Neuronal stem cell (in vitro differentiated cells): ENCODE measurements at regions not wholly inside any gene's neighbourhood (a gene's known extent, or its start where the extent isn't known, plus 50 kb on each side); places are given as distances from the start of the nearest gene placed in this dataset.

Source experiments
- DNase-seq: peaks from one replicate; pipeline ENCODE4 v3.0.0-alpha.2; 2013; ENCODE audit warnings: low spot score
- H2AFZ ChIP-seq: one replicate; pipeline ENCODE4 v1.6.1; 2013; ENCODE audit warnings: mild to moderate bottlenecking, low read length, inconsistent platforms
- H2AK5ac ChIP-seq: 2 replicates; pipeline ENCODE4 v1.6.1; 2013; ENCODE audit warnings: low read depth, mild to moderate bottlenecking, inconsistent platforms, low read length, moderate library complexity, mixed read lengths
- H2BK120ac ChIP-seq: 2 replicates; pipeline ENCODE4 v1.6.1; 2013; ENCODE audit warnings: low read depth, mild to moderate bottlenecking, inconsistent platforms, low read length, moderate library complexity, mixed read lengths
- H2BK12ac ChIP-seq: one replicate; pipeline ENCODE4 v1.6.1; 2013; ENCODE audit warnings: low read length, inconsistent platforms
- H2BK15ac ChIP-seq: 2 replicates; pipeline ENCODE4 v1.6.1; 2013; ENCODE audit warnings: mild to moderate bottlenecking, low read length, inconsistent platforms, mixed read lengths
- H2BK5ac ChIP-seq: one replicate; pipeline ENCODE4 v1.6.1; 2013; ENCODE audit warnings: inconsistent platforms, mild to moderate bottlenecking, low read length, moderate library complexity
- H3K14ac ChIP-seq: one replicate; pipeline ENCODE4 v1.6.1; 2013; ENCODE audit warnings: low read length, inconsistent platforms
- H3K18ac ChIP-seq: 2 replicates; pipeline ENCODE4 v1.6.1; 2013; ENCODE audit warnings: low read length, inconsistent platforms
- H3K23ac ChIP-seq: 2 replicates; pipeline ENCODE4 v1.6.1; 2013; ENCODE audit warnings: low read depth, mild to moderate bottlenecking, mixed read lengths, low read length, inconsistent platforms; ENCODE audit not compliant: poor library complexity
- H3K27ac ChIP-seq: replicated peaks from 3 replicates; pipeline ENCODE4 v1.5.1; 2013; ENCODE audit warnings: low read length, inconsistent platforms
- H3K27me3 ChIP-seq, 3 experiments: 2 replicates each; pipeline ENCODE4 v1.6.1; 2013; ENCODE audit warnings: low read length in 3 of 3, mild to moderate bottlenecking in 2 of 3, inconsistent platforms in 1 of 3, low read depth in 1 of 3, mixed read lengths in 1 of 3, moderate library complexity in 1 of 3; ENCODE audit not compliant: control insufficient read depth in 3 of 3, insufficient read depth in 3 of 3
- H3K36me3 ChIP-seq, 2 donors: replicated peaks in 1 of 2; 2 replicates each; pipeline ENCODE4 v1.6.1; 2013; ENCODE audit warnings: low read length in 2 of 2; ENCODE audit not compliant: control insufficient read depth in 2 of 2, insufficient read depth in 2 of 2
- H3K4ac ChIP-seq: 2 replicates; pipeline ENCODE4 v1.6.1; 2013; ENCODE audit warnings: inconsistent platforms, mild to moderate bottlenecking, low read length, moderate library complexity
- H3K4me1 ChIP-seq, 2 donors: 1 replicate in 1 of 2; 2 replicates in 1 of 2; pipeline ENCODE4 v1.6.1; 2013; ENCODE audit warnings: low read length in 2 of 2, low read depth in 1 of 2; ENCODE audit not compliant: control insufficient read depth in 2 of 2, insufficient read depth in 1 of 2
- H3K4me2 ChIP-seq: one replicate; pipeline ENCODE4 v1.6.1; 2013; ENCODE audit warnings: mild to moderate bottlenecking, low read length, inconsistent platforms; ENCODE audit not compliant: insufficient read depth, poor library complexity, severe bottlenecking
- H3K4me3 ChIP-seq, 2 donors: 2 replicates each; pipeline ENCODE4 v1.5.1; 2013; ENCODE audit warnings: low read length in 2 of 2, mild to moderate bottlenecking in 2 of 2, inconsistent platforms in 1 of 2, moderate library complexity in 1 of 2
- H3K79me1 ChIP-seq: one replicate; pipeline ENCODE4 v1.6.1; 2013; ENCODE audit warnings: low read depth, mild to moderate bottlenecking, inconsistent platforms, low read length, moderate library complexity
- H3K9ac ChIP-seq: one replicate; pipeline ENCODE4 v1.6.1; 2013; ENCODE audit warnings: mild to moderate bottlenecking, low read depth, low read length, inconsistent platforms; ENCODE audit not compliant: poor library complexity
- H3K9me3 ChIP-seq, 2 donors: replicated peaks in 1 of 2; 2 replicates each; pipeline versions ENCODE3 to v1.6.1; 2013; ENCODE audit warnings: low read length in 2 of 2, mild to moderate bottlenecking in 2 of 2, inconsistent platforms in 1 of 2, low read depth in 1 of 2, mixed read lengths in 1 of 2, moderate library complexity in 1 of 2; ENCODE audit not compliant: control insufficient read depth in 2 of 2, insufficient read depth in 1 of 2
- H4K8ac ChIP-seq: one replicate; pipeline ENCODE4 v1.6.1; 2013; ENCODE audit warnings: low read depth, mild to moderate bottlenecking, inconsistent platforms, low read length, moderate library complexity
- H4K91ac ChIP-seq: one replicate; pipeline ENCODE4 v1.6.1; 2013; ENCODE audit warnings: low read length, low read depth, mild to moderate bottlenecking, inconsistent platforms; ENCODE audit not compliant: poor library complexity
- WGBS, 2 donors: extraction: QIAGEN DNeasy Blood & Tissue Kit; methylation state at CpG; one replicate each; pipeline ENCODE4 v1.1.7; 2013; ENCODE audit warnings: missing lambda C conversion rate in 2 of 2, mixed read lengths in 1 of 2; ENCODE audit not compliant: insufficient read length in 2 of 2, insufficient replicate concordance in 1 of 2; ENCODE audit errors: extremely low coverage in 2 of 2; 5-methylcytosine and 5-hydroxymethylcytosine counted together

DNA sequence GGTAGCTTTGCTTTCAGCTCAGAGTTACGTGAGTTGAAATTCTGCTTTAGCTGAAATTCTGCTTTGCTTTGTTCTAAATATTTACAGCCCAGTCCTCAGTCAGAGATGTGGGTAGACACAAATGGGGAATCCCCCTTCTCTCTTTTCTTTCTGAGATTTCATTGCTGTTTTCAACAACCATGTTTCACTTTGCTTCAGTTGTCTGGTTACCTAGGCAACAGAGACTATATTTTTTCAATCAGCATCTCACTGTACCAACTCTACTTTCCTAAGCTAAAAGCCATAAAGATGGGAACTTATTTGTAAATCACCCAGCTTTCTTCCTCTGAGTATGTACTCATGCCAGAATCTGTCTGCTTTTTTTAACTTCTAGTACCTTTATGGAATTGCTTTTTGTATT, 509.0 kb downstream of the OLFM4 start:
- DNase-seq = no peak

DNA sequence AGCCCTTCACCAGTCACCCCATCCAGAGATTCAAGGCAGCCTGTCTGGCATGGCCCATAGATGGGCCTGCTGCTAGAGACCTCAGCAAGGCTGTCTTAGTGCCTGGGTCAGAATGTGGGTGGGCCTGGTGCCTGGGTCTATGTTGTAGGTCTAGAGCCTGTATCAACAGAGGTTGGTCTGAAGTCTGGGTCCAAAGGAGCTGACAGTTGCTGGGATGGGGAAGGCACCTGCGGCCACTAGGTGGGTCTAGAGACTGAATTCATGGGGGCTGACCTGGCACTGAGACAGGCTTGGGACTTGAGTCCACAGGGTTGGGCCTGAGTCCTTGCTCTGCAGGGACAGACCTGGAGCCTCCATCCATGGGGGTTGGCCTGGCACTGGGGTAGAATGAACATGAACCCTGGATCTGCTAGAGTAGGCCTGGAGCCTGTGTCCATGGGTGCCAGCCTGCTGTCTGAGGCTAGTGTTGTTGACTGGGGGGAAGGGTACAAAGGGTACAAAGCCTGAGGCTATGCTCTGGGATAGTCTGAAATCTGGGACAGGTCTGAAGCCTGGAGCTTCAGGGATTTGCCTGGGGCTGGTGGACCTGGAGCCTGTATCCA, 516.8 kb downstream of the OLFM4 start:
- no CpG with 5 or more reads among the region's 1 CpG for WGBS, 2 donors

More for the DNA sequence above, 509.0 kb downstream of the OLFM4 start:
- H3K4me3 ChIP-seq = no peak overlapping the region
- no peak overlapping the region for H4K91ac ChIP-seq
- H2AK5ac ChIP-seq = no peak overlapping the region
- H3K27ac ChIP-seq = no peak overlapping the region
- no CpG with 5 or more reads among the region's 1 CpG for WGBS, 2 donors
- no peak overlapping the region for H3K4ac ChIP-seq
- no peaks in the 10 kb centered on the region for H3K27me3 ChIP-seq
- no peak overlapping the region for H3K18ac ChIP-seq
- H3K4me1 ChIP-seq = peaks cover 0 to 11% of the 10 kb centered on the region in 2 donors
- peak overlapping the region; percentile 79 for H2AFZ ChIP-seq
- H3K9me3 ChIP-seq = peaks cover 0 to 2% of the 10 kb centered on the region in 2 donors
- no peak overlapping the region for H3K14ac ChIP-seq
- no peak overlapping the region for H2BK12ac ChIP-seq
- no peak overlapping the region for H2BK5ac ChIP-seq
- H2BK120ac ChIP-seq = no peak overlapping the region
- H4K8ac ChIP-seq = no peak overlapping the region
- H3K36me3 ChIP-seq = no peaks in the 10 kb centered on the region
- H3K79me1 ChIP-seq = no peaks in the 10 kb centered on the region
- no peak overlapping the region for H2BK15ac ChIP-seq
- no peak overlapping the region for H3K9ac ChIP-seq
- H3K4me2 ChIP-seq = no peak overlapping the region
- no peak overlapping the region for H3K23ac ChIP-seq

DNA sequence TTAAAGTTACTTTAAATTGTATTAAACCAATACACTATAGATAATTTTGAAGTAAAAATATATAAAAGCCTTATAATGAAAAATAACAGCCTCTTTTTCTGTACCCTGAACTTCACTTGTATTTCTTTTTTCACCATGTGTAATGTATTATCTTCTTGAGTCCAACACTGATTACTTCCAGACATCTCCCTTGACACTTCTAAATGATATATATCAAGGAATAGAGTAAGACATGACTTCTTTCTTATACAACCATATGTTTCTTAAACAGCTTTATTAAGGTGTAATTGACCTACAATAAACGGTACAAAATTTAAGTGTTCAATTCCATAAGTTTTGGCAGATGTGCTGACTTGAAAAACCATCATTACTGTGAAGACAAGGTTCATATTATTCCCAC, 531.9 kb downstream of the OLFM4 start:
- Histone ChIP-seq H3K36me3 (no peaks in the 10 kb centered on the region), H2BK120ac (no peak overlapping the region), H2BK15ac (no peak overlapping the region), H2AFZ (no peak overlapping the region), H3K79me1 (no peaks in the 10 kb centered on the region), H4K8ac (no peak overlapping the region), H2BK5ac (no peak overlapping the region), H3K14ac (no peak overlapping the region), H3K27me3 (no peaks in the 10 kb centered on the region), H3K23ac (no peak overlapping the region), H2AK5ac (no peak overlapping the region), H2BK12ac (no peak overlapping the region), H3K4me1 (no peaks in the 10 kb centered on the region), H4K91ac (no peak overlapping the region), H3K18ac (no peak overlapping the region), H3K4ac (no peak overlapping the region), H3K9ac (no peak overlapping the region), H3K4me2 (no peak overlapping the region), H3K27ac (no peak overlapping the region), H3K9me3 (peaks cover 0 to 7% of the 10 kb centered on the region in 2 donors), H3K4me3 (no peak overlapping the region)
- no CpG with 5 or more reads among the region's 1 CpG for WGBS, 2 donors
- no peak for DNase-seq

More for the DNA sequence above, 516.8 kb downstream of the OLFM4 start:
- H4K91ac ChIP-seq = no peak overlapping the region
- H3K18ac ChIP-seq = no peak overlapping the region
- no peak overlapping the region for H3K23ac ChIP-seq
- H2BK12ac ChIP-seq = no peak overlapping the region
- no peaks in the 10 kb centered on the region for H3K36me3 ChIP-seq
- no peaks in the 10 kb centered on the region for H3K27me3 ChIP-seq
- H3K4me1 ChIP-seq = no peaks in the 10 kb centered on the region
- H3K27ac ChIP-seq = no peak overlapping the region
- no peak overlapping the region for H2BK5ac ChIP-seq
- H2BK120ac ChIP-seq = no peak overlapping the region
- H2BK15ac ChIP-seq = no peak overlapping the region
- H3K4ac ChIP-seq = no peak overlapping the region
- H3K14ac ChIP-seq = no peak overlapping the region
- no peaks in the 10 kb centered on the region for H3K79me1 ChIP-seq
- H3K9ac ChIP-seq = no peak overlapping the region
- H3K4me2 ChIP-seq = no peak overlapping the region
- H2AFZ ChIP-seq = no peak overlapping the region
- DNase-seq = no peak
- H3K4me3 ChIP-seq = no peak overlapping the region
- H4K8ac ChIP-seq = no peak overlapping the region
- H2AK5ac ChIP-seq = no peak overlapping the region
- H3K9me3 ChIP-seq = no peaks in the 10 kb centered on the region

DNA sequence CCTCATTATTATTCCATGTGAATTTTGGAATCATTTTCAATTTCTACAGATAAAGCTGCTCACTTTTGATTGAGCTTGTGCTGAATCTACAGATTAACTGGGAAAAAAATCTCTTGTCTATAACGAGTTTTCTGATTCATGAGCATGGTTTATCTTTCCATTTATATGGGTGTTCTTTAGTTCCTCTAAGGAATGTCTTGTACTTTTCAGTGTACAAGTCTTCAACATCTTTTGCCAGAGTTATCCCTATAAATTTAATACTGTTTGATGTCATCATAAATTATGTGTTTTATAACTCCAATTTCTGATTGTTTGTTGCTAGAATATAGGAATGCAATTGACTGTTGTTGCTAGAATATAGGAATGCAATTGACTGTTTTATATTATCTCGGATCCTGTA, 533.8 kb downstream of the OLFM4 start:
- Histone ChIP-seq H3K4ac (no peak overlapping the region), H3K4me3 (no peak overlapping the region), H3K4me2 (no peak overlapping the region), H3K4me1 (no peaks in the 10 kb centered on the region), H3K18ac (no peak overlapping the region), H3K36me3 (no peaks in the 10 kb centered on the region), H2AFZ (no peak overlapping the region), H3K23ac (no peak overlapping the region), H2BK12ac (no peak overlapping the region), H4K91ac (no peak overlapping the region), H3K14ac (no peak overlapping the region), H2BK15ac (no peak overlapping the region), H2BK120ac (no peak overlapping the region), H3K9ac (no peak overlapping the region), H2BK5ac (no peak overlapping the region), H3K79me1 (no peaks in the 10 kb centered on the region), H3K27me3 (no peaks in the 10 kb centered on the region), H3K27ac (no peak overlapping the region), H3K9me3 (peaks cover 0 to 7% of the 10 kb centered on the region in 2 donors), H2AK5ac (no peak overlapping the region), H4K8ac (no peak overlapping the region)
- no peak for DNase-seq
- no CpG with 5 or more reads among the region's 2 CpGs for WGBS, 2 donors
